Suprapubic skin (tissue), 4 donors: ENCODE measurements at regions not wholly inside any gene's neighbourhood (a gene's known extent, or its start where the extent isn't known, plus 50 kb on each side); places are given as distances from the start of the nearest gene placed in this dataset.

ENCODE experiments used
- DNase-seq, 2 donors: peaks; one replicate each; pipeline ENCODE4 v3.0.0-alpha.2; 2019; ENCODE audit warnings: low spot score in 2 of 2
- H3K27ac ChIP-seq: fragments of 200-600 bp; sonication (generic); one replicate; pipeline ENCODE4 v1.5.1; 2019
- H3K27me3 ChIP-seq: fragments of 200-600 bp; sonication (generic); one replicate; pipeline ENCODE4 v1.5.1; 2019
- H3K36me3 ChIP-seq: fragments of 200-600 bp; sonication (generic); one replicate; pipeline ENCODE4 v1.5.1; 2019
- H3K4me1 ChIP-seq: fragments of 200-600 bp; sonication (generic); one replicate; pipeline ENCODE4 v1.5.1; 2019
- H3K4me3 ChIP-seq: fragments of 200-600 bp; sonication (generic); one replicate; pipeline ENCODE4 v1.5.1; 2019; ENCODE audit warnings: mild to moderate bottlenecking
- H3K9me3 ChIP-seq: fragments of 200-600 bp; sonication (generic); one replicate; pipeline ENCODE4 v1.5.1; 2019
- CTCF ChIP-seq, 2 donors: fragments of 200-600 bp in 1 of 2; fragments of 450-650 bp in 1 of 2; sonication (generic) in 1 of 2; IDR thresholded peaks; one replicate each; pipeline ENCODE4 v1.5.1; 2016 to 2019; ENCODE audit warnings: antibody characterized with exemption in 2 of 2, mild to moderate bottlenecking in 1 of 2, moderate library complexity in 1 of 2
- EP300 ChIP-seq: sonication (generic); formaldehyde crosslinking; IDR thresholded peaks from one replicate; pipeline ENCODE4 v1.6.1; 2017; ENCODE audit warnings: antibody characterized with exemption
- POLR2A ChIP-seq, 2 donors: fragments of 450-650 bp; IDR thresholded peaks; one replicate each; pipeline ENCODE4 v1.6.1; 2017; ENCODE audit warnings: antibody characterized with exemption in 2 of 2, mild to moderate bottlenecking in 2 of 2, moderate library complexity in 2 of 2
- POLR2AphosphoS5 ChIP-seq, 3 donors: sonication (generic); formaldehyde crosslinking; IDR thresholded peaks; one replicate each; pipeline ENCODE4 v1.6.1; 2017; ENCODE audit warnings: antibody characterized with exemption in 3 of 3
- WGBS: methylation state at CpG from one replicate; pipeline ENCODE4 v1.1.5; 2018; 5-methylcytosine and 5-hydroxymethylcytosine counted together

GRCh38 chr4:143773998-143774895, 73.8 kb upstream of the FREM3 start:
- Histone ChIP-seq H3K27ac (no peak overlapping the region), H3K36me3 (no peaks in the 10 kb centered on the region), H3K4me1 (no peaks in the 10 kb centered on the region), H3K27me3 (no peaks in the 10 kb centered on the region), H3K9me3 (peaks cover 3% of the 10 kb centered on the region), H3K4me3 (no peak overlapping the region)
- 70% methylated on average over 8 of the region's 8 CpGs for WGBS
- DNase-seq: no peak
- no peak for TF ChIP-seq POLR2AphosphoS5 (IDR thresholded peaks at IDR 0.05)
- peak in 1 of 2 donors; percentile 37 for TF ChIP-seq CTCF (IDR thresholded peaks at IDR 0.05)

GRCh38 chr4:143771269-143771668, 70.8 kb upstream of the FREM3 start:
- TF ChIP-seq EP300 (no peak), POLR2A (IDR thresholded peaks at IDR 0.05) (no peak), POLR2AphosphoS5 (IDR thresholded peaks at IDR 0.05) (no peak), CTCF (IDR thresholded peaks at IDR 0.05) (no peak)
- no peaks in the 10 kb centered on the region for H3K36me3 ChIP-seq
- H3K9me3 ChIP-seq: peaks cover 3% of the 10 kb centered on the region
- DNase-seq: no peak
- no peak overlapping the region for H3K4me3 ChIP-seq
- H3K27me3 ChIP-seq: no peaks in the 10 kb centered on the region
- H3K4me1 ChIP-seq: no peaks in the 10 kb centered on the region
- H3K27ac ChIP-seq: no peak overlapping the region

- Histone ChIP-seq H3K4me1 (no peaks in the 10 kb centered on the region), H3K27ac (no peak overlapping the region), H3K36me3 (no peaks in the 10 kb centered on the region), H3K27me3 (no peaks in the 10 kb centered on the region), H3K9me3 (peaks cover 3% of the 10 kb centered on the region), H3K4me3 (no peak overlapping the region)
- no peak for DNase-seq
- WGBS: 63% methylated on average over 5 of the region's 5 CpGs
- TF ChIP-seq EP300: no peak
- no peak for TF ChIP-seq POLR2AphosphoS5 (IDR thresholded peaks at IDR 0.05)
- no peak for TF ChIP-seq POLR2A (IDR thresholded peaks at IDR 0.05)
- no peak for TF ChIP-seq CTCF (IDR thresholded peaks at IDR 0.05)
Observed at GRCh38 chr4:143768007-143768591, 67.6 kb upstream of the FREM3 start.

GRCh38 chr4:143763587-143763986, 63.1 kb upstream of the FREM3 start:
- Histone ChIP-seq H3K4me3 (no peak overlapping the region), H3K27ac (no peak overlapping the region), H3K4me1 (no peaks in the 10 kb centered on the region), H3K9me3 (no peaks in the 10 kb centered on the region), H3K36me3 (no peaks in the 10 kb centered on the region), H3K27me3 (no peaks in the 10 kb centered on the region)
- no peak for TF ChIP-seq CTCF (IDR thresholded peaks at IDR 0.05)
- no peak for TF ChIP-seq POLR2AphosphoS5 (IDR thresholded peaks at IDR 0.05)
- TF ChIP-seq POLR2A (IDR thresholded peaks at IDR 0.05): no peak
- no peak for TF ChIP-seq EP300
- DNase-seq: no peak
- WGBS: 62% methylated on average over 3 of the region's 3 CpGs

- Histone ChIP-seq H3K4me3 (no peak overlapping the region), H3K36me3 (no peaks in the 10 kb centered on the region), H3K27me3 (no peaks in the 10 kb centered on the region), H3K9me3 (no peaks in the 10 kb centered on the region), H3K4me1 (no peaks in the 10 kb centered on the region), H3K27ac (no peak overlapping the region)
- WGBS: 81% methylated on average over 2 of the region's 2 CpGs
- no peak for DNase-seq
- TF ChIP-seq CTCF (IDR thresholded peaks at IDR 0.05) (no peak), POLR2AphosphoS5 (IDR thresholded peaks at IDR 0.05) (no peak), EP300 (no peak), POLR2A (IDR thresholded peaks at IDR 0.05) (no peak)
Observed at GRCh38 chr4:143762511-143762910, 62.0 kb upstream of the FREM3 start.
